HG03196 (cell line): ENCODE measurements at regions not wholly inside any gene's neighbourhood (a gene's known extent, or its start where the extent isn't known, plus 50 kb on each side); places are given as distances from the start of the nearest gene placed in this dataset.
A peak's percentile ranks its signal among the peaks of the same experiment; 100 is the strongest.
"Not testable (repeated sequence)": the region's sequence is repeated elsewhere in the genome, so short reads cannot be mapped to it uniquely, and the experiment has no call there.

ENCODE experiments used
- ATAC-seq: cut with Tn5 transposase; IDR thresholded peaks from one replicate; pipeline ENCODE4 v1.9.1; 2021; ENCODE audit not compliant: unreplicated experiment

DNA sequence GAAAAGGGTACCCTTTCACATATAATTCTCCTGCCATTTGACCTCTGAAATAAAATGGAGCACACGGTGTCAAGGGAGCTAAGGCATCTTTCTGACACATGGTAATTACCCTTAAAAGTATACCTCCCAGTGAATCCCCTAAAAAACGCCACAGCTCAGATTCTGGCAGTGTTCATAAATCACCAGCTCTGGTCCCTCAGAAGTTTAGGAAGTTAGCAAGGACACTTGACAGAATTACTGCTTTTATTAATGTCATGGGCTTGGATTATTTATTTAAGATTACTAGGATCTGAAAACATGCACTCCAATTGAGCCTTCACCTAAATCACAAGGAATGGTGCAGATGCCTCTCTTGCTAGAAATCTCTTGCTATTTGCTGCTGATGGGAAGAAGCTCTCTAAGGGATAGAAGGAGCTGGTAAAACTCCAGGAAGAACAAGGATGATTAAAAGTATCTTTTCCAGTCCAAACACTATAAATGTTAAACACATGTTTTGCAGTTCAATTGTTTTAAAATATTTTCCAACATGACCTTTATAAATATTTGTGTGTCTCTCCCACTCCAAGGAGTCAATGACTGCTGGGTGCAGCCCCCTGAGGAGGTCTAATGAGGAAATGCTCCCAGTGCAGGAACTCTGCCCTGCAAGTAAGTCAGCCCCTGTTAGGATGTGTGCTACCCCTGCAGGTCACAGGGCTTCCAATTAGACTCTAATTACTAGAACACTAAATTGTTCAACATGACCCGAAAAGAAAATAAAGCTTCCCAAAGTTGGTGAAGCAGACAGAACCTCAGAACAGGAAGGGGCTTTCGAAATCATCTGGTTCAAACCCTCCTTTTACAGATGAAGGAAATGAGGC lies 230.3 kb downstream of the TFAP2A start:
- ATAC-seq: no peak

DNA sequence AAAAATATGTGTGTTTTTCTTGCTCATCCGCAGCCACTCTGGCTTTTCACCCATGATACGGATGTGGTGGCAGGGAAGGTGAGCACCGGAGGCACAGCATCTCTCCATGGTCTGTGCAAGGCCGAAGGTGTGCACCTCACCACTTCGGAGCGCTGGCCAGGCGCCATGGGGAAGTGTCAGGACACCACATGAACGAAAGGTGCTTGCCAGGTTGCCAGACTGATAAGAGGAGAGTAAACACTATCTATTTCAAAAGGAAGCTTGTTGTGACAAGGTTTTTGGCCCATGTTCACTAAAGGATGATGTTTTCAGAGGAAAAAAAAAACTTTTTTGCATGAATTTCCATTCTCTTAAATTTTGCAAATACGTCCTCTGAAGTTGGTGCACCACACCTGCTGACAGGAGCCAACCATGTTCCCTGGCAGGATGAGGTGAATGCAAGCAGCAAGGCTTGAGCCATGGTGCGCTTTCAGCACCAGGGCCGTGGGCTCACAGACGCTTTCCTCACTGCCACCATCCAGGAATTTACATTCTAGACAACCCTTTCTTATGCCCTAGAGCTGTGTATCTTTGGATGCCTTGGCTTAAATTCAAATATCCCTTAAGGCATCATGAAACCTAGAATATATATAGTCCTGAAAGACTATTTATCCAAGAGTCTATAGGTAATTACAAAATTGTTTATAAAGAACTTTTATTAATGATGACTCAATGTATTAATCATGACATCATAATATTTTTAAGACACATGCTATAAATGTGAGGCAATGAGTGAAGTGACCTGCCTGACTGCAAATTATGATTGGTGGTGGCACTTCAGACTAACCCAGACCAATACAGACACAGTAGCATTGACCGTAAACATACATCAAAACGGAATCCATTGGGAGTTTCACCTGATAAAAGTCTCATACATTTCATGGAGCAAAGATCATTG lies 234.5 kb downstream of the TFAP2A start:
- ATAC-seq: no peak

DNA sequence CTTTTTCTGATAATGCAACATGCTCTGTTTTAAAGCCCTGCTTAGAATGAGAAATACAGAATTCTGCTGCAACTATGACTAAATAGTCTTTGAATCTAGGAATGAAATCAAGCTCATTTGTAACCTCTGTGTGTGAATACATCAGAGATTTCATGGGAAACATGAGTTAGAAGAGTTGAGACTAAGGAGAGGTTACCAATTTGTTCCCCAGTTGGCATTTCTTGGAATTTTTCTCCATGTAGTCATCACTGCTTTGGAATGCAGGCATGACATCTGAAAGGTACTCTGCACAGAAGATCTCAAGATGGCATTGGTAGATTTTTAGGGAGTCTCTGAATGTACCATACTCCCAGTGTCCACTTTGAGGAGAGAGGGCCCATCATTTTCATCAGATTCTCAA lies 237.2 kb downstream of the TFAP2A start:
- no peak for ATAC-seq

DNA sequence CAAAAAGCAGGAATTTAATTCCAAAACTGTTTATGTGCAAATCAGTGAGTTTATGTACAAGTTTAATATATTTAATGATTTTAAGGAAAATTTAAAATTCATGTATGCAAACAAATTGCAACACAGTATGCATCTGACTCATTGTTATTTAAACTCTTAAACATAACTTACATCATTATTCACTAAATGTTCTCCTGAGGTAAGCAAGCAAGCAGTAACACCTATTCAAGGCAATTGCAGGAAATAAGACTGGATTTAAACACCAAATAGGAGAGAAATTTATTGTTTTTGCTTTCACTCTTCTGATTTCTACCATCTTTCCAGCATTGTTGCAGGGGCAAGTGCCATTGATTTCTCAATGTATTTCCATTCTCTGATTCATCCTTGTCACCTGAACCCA lies 239.5 kb downstream of the TFAP2A start:
- ATAC-seq: no peak

DNA sequence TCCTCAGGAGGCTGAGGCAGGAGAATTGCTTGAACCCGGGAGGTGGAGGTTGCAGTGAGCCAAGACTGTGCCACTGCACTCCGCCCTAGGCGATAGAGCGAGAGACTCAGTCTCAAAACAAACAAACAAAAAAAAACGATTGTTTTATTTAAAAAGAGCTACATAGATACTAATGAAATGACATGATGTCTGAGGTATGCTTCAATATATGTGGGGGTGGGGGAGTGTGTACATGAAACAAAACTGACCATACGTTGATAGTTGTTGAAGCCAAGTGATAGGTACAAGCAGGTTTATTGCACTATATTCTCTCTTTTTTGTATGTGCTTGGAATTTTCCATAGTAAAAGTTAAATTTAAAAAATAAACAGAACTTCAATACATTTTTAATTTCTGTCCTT lies 240.1 kb downstream of the TFAP2A start:
- no peak for ATAC-seq

DNA sequence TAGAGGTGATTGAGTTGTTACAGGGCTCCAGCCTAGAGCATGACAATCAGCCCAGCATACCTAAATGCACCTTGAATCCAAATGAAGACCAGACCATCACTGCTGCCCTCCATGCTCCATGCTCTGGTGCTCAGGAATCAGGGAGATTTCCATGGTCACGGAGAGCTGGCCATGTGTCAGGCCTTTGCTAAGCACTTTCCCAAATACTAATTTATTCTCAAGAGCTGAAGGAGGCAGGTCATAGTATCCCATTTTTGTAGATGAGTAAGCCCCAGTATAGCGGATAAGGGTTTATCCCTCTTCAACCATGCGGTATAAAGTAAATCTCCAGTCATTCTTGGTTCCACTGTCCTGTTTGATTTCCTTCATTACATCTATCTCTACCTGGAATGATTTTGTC lies 240.8 kb downstream of the TFAP2A start:
- no peak for ATAC-seq

DNA sequence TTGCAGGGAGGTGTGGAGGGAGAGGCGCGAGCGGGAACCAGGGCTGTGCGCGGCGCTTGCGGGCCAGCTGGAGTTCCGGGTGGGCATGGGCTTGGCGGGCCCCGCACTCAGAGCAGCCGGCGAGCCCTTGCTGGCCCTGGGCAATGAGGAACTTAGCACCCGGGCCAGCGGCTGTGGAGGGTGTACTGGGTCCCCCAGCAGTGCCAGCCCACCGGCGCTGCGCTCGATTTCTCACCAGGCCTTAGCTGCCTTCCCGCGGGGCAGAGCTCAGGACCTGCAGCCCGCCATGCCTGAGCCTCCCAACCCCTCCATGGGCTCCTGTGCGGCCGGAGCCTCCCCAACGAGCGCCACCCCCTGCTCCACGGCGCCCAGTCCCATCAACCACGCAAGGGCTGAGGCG lies 243.2 kb downstream of the TFAP2A start:
- ATAC-seq: not testable (repeated sequence)

DNA sequence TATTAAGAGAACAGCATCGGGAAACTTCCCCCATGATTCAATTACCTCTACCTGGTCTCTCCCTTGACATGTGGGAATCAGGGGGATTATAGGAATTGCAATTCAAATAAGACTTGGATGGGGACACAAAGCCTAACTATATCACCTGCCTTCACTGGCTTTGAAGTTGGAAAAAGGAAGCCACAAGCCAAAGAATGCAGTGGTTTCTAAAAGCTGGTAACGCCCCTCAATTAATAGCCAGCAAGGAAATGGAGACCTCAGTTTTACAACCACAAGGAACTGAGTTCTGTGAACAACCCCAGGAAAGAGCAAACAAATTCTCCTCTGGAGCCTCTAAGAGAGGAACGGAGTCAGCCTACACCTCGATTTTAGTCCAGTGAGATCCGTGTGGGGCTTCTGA lies 244.1 kb downstream of the TFAP2A start:
- no peak for ATAC-seq

DNA sequence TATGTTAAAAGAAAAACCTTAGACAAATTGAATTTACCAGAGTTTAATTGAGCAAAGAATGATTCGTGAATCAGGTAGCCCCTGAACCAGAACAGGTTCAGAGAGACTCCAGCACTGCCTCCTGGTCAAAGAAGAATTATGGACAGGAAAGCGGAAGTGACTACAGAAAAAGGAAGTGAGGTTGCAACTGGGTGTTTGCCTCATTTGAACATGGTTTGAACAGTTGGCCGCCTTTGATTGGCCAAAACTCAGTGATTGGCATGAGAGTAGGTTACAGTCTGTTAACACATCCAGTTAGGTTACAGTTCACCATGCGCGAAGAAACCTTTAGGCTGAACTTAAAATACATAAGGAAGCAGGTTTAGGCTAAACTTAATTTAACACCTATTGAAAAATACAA lies 248.8 kb downstream of the TFAP2A start:
- ATAC-seq: no peak

DNA sequence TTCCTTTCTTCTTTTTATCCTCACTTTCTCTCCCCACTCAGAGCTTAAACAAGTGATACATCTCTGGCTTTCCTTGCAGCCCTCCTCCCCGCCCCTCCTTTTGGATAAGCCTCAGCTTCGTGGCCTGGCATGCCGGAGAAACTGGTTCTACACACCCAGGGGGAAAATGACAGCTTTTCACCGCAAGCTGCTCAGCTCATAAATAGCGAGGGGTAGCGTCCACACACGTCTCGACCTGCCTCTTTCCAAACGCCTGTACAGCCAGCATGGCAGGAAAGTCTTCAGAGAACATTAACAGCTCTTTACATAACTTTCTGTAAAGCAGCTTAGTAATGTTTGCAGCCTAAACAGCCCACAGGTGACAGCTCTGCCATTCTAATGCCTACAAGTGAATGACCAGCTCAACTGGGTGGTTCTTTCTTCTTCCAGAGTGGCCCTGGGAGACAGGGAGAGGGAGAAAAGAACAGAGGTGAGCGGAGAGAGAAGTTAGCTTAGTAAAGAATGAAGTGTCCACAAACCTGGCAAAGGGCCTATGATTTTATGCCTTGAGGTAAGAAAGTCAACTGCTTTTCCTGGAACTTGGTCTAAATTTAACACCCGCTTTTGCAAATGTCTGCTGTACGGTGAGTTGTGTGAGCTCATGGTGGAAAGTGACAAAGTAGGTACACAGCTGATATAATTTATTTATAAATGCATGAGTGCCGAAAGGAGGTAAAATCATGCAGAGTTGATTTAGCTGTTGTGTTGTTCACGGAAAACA lies 251.5 kb downstream of the TFAP2A start:
- no peak for ATAC-seq

DNA sequence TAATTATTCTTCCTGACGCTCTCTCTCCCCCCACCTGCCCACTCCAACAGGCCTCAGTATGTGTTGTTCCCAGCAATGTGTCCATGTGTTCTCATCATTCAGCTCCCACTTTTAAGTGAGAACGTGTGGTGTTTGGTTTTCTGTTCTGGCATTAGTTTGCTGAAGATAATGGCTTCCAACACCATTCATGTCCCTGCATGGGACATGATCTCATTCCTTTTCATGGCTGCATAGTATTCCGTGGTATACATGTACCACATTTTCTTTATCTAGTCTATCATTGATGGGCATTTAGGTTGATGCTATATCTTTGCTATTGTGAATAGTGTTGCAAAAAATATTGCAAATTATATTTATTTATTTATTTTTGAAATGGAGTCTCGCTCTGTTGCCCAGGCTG lies 258.0 kb downstream of the TFAP2A start:
- ATAC-seq: no peak

DNA sequence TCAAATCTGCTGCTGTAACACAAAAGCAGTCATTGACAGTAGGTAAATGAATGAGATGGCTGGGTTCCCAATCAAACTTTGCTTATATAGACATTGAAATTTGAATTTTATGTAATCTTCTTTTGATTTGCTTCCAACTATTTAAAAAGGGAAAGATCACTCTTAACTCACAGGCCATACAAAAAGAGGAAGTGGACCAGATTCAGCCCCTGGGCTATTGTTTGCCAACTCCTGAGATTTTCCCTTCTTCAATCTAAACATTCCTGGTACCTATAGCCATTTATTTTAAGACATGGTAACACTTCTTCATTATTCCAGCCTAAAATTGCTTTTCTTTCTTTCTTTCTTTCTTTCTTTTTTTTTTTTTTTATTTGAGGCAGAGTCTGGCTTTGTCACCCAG lies 260.6 kb downstream of the TFAP2A start:
- ATAC-seq: no peak

DNA sequence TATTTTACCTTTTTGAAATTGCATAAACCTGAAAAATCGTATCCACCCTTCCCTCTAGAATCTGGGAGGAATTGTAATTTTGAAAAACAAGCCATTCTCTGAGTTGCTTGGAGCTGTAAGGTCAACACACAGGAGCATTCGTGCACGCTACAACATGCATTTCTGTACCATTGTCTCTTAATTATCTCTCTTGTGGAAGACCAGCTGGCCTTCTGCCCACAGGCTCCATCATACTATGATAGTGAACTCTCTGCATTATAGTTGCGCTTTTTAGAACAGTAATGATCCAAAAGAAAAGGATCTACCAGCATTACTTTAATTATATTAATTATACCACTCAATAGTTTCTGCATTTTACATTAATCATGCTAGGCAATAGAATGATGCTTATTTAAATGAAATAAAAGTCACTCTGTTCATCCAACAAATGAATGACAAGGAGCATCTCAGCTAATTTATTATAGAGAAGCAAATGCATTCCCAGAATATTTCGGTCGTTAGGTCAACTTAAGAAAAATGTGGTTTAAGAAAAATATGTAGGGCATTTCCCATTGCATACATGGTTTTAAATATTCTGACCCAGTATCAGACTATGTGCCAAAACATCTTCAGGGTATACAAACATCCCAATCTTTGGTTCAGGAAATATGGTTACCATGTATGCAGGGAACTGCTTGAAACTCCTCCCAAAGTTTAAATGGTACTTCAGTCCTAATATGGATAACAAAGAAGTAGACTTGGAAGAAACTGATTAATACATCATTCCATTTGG lies 263.5 kb downstream of the TFAP2A start:
- no peak for ATAC-seq

DNA sequence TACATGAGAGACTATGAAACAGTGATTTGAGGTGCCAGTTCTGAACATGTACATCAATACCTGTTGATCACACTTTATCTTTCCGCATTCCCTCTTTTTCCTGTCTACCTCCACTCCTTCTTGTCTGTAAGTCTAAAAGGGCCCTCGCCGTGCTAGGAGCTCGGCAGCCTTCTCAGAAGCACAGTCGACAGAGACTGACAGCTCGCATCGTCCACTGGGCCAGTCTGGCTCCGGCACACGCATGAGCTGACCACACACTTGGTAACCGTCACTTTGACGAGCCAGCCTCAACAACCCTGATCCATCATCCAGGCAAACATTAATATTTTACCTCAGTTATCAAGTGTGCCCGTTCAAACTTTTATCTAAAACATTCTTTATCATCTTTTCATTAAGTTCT lies 265.3 kb downstream of the TFAP2A start:
- no peak for ATAC-seq

DNA sequence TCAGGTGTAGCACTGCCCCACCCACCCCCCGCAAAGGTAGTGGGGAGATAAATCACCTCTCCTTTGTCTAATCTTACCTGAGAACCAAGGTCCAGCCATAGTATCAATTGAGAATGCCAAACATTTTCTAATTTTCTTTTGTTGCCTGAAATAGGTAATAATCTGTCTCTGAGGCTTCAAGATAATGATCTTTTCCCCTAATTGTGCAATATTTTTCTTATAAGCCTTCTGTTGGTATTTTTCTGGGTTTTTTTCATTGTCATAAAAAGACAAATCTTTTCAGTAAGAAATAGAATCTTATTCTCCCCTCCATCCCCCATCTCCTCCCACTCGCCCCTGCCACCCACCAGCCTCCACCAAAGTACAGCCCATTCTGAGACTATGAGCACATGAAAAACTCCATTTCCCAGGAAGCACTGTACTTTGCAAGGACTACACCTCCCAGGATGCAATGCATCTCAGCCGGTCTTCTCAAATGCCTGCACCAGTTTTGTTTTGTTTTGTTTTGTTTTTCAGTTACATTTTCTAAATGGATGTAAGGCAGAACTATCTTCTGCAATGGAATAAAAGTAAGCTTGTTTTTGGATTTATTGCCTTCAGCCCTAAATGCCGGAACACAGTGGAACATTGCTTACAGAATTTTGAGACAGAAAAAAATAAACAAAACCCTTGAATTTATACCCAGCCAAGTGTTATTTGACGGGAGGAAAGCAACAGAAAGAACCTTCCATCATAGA lies 268.0 kb downstream of the TFAP2A start:
- peak; percentile 100 for ATAC-seq

DNA sequence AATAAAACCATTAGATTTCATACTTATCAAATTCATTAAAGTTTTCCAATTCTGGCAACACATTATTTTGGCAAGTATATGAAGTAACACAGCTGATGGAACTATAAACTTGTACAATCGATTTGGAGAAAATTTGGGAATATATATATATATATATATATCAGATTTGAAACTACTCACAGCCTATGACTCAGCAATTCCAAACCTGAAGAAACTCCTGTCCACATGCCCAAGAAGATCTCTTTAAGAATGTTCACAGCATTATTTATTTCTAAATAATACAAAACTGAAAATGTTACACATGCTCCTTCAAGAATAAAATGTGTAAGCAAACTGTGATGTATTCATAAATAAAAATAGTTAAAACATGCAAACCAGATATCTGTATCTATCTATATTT lies 270.1 kb downstream of the TFAP2A start:
- no peak for ATAC-seq

DNA sequence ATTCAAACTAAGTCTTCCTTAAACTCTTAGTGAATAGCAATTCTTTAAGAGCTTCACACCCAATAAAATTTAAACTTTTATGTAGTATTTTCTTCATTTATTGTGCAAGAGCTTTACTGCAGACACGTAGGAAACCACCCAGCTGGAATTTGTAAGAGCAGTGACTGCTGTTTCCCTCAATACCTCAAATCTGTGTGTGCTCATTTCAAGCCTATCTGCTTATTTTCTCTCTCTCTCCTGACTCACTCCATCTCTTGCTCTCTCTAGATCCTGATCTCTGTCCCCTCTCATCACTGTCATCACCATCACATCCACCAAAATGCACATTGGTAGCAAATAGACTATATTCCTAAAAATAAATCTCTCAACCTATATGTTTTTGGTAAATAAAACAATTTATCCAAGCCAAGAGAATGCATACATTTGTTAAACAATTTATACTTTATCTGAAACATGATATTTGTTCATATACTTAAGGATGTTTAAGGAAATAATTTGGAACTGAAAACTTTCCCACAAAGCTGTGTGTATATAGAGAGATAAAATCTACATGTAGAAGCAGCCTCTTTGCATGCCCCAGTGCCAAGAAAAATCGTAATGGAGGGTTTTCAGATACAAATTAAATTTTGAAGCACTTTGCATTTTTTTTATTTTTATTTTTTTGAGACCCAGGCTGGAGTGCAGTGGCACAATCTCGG lies 273.0 kb downstream of the TFAP2A start:
- ATAC-seq: no peak

DNA sequence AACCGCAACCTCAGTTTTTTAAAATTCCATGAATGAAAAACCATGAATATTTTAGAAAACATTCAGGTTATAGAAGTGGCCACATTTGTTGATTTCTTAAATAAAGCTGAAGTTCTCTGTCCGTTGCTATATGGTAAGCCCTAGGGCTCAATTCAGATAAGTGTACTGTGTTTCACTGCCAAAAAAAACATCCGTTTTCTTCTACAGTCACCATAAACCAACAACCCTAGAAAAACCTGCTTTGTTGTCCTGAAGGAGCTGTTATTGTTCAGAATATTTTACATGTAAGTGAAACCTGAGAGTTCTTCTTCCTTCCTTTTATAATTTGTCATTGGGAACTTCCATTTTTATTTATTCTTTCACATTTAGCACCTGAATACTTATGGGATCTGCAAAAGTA lies 274.1 kb downstream of the TFAP2A start:
- no peak for ATAC-seq

DNA sequence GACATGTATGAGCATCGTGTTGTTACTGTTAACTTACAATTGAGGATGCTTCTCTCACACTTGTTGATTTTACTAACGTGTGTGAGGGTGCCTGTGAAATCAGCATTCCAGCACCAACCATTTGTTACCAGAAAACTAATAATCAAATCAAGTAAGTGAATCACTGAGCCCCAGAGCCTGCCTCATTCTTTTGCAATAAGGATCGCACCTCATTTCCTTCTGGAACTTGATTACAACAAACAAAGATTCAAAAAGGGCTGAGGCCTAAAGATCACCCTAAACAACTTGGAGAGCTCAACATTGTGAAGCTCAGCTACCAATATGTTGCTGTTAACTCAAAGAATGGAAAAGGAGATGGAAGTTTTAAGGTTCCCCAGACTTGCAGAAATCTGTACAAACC lies 274.7 kb downstream of the TFAP2A start:
- ATAC-seq: no peak
